H9 (cell line): ENCODE measurements at regions not wholly inside any gene's neighbourhood (a gene's known extent, or its start where the extent isn't known, plus 50 kb on each side); places are given as distances from the start of the nearest gene placed in this dataset.

Experiments used
- DNase-seq: peaks from one replicate; pipeline ENCODE4 v3.0.0-alpha.2; 2017
- H2AFZ ChIP-seq: one replicate; pipeline ENCODE4 v1.6.1; 2013; ENCODE audit warnings: mild to moderate bottlenecking, low read length, control low read depth, moderate library complexity
- H2AK5ac ChIP-seq: 2 replicates; pipeline ENCODE4 v1.6.1; 2013; ENCODE audit warnings: low read length, control low read depth, mixed read lengths; ENCODE audit not compliant: insufficient read length
- H2BK120ac ChIP-seq: one replicate; pipeline ENCODE4 v1.6.1; 2013; ENCODE audit warnings: low read depth, mild to moderate bottlenecking, low read length, control low read depth, inconsistent platforms; ENCODE audit not compliant: poor library complexity, severe bottlenecking
- H2BK12ac ChIP-seq: 2 replicates; pipeline ENCODE4 v1.6.1; 2013; ENCODE audit warnings: low read length, control low read depth, mixed read lengths, low read depth; ENCODE audit not compliant: insufficient read length
- H2BK15ac ChIP-seq: 2 replicates; pipeline ENCODE4 v1.6.1; 2013; ENCODE audit warnings: low read depth, low read length, control low read depth
- H2BK20ac ChIP-seq: one replicate; pipeline ENCODE4 v1.6.1; 2013; ENCODE audit warnings: low read depth, mild to moderate bottlenecking, low read length, control low read depth, inconsistent platforms; ENCODE audit not compliant: poor library complexity, severe bottlenecking
- H2BK5ac ChIP-seq: 2 replicates; pipeline ENCODE4 v1.6.1; 2013; ENCODE audit warnings: low read length, control low read depth, mixed read lengths; ENCODE audit not compliant: insufficient read length
- H3K14ac ChIP-seq: 2 replicates; pipeline ENCODE4 v1.6.1; 2013; ENCODE audit warnings: low read length, control low read depth; ENCODE audit not compliant: insufficient read depth
- H3K18ac ChIP-seq: 2 replicates; pipeline ENCODE4 v1.6.1; 2013; ENCODE audit warnings: low read depth, mild to moderate bottlenecking, mixed read lengths, low read length, control low read depth; ENCODE audit not compliant: insufficient read length
- H3K23ac ChIP-seq: 2 replicates; pipeline ENCODE4 v1.6.1; 2013; ENCODE audit warnings: low read length, control low read depth, mixed read lengths, low read depth; ENCODE audit not compliant: insufficient read length
- H3K23me2 ChIP-seq: 2 replicates; pipeline ENCODE4 v1.6.1; 2013; ENCODE audit warnings: low read depth, mild to moderate bottlenecking, mixed read lengths, low read length, control low read depth; ENCODE audit not compliant: insufficient read length, poor library complexity, severe bottlenecking
- H3K27ac ChIP-seq: 2 replicates; pipeline ENCODE4 v1.5.1; 2013; ENCODE audit warnings: low read length, control low read depth, mixed read lengths, low read depth; ENCODE audit not compliant: insufficient read length
- H3K27me3 ChIP-seq: 2 replicates; pipeline ENCODE4 v1.6.1; 2013; ENCODE audit warnings: low read length, control low read depth, inconsistent platforms; ENCODE audit not compliant: insufficient read depth
- H3K4ac ChIP-seq: 2 replicates; pipeline ENCODE4 v1.6.1; 2013; ENCODE audit warnings: low read depth, mild to moderate bottlenecking, control low read depth, inconsistent platforms, low read length, moderate library complexity
- H3K4me1 ChIP-seq: 2 replicates; pipeline ENCODE4 v1.6.1; 2013; ENCODE audit warnings: low read length, control low read depth, inconsistent platforms; ENCODE audit not compliant: insufficient read depth
- H3K4me2 ChIP-seq: 2 replicates; pipeline ENCODE4 v1.6.1; 2013; ENCODE audit warnings: low read length, control low read depth, mixed read lengths; ENCODE audit not compliant: insufficient read length, insufficient read depth
- H3K56ac ChIP-seq: 2 replicates; pipeline ENCODE4 v1.6.1; 2013; ENCODE audit warnings: low read depth, mild to moderate bottlenecking, mixed read lengths, low read length, control low read depth; ENCODE audit not compliant: insufficient read length
- H3K79me1 ChIP-seq: 2 replicates; pipeline ENCODE4 v1.6.1; 2013; ENCODE audit warnings: low read depth, mild to moderate bottlenecking, moderate library complexity, low read length, control low read depth, inconsistent platforms; ENCODE audit not compliant: insufficient read depth, poor library complexity, severe bottlenecking
- H3K79me2 ChIP-seq: 2 replicates; pipeline ENCODE4 v1.6.1; 2013; ENCODE audit warnings: low read length, control low read depth, inconsistent platforms; ENCODE audit not compliant: insufficient read depth
- H3K9ac ChIP-seq: 2 replicates; pipeline ENCODE4 v1.6.1; 2013; ENCODE audit warnings: low read length, control low read depth, mixed read lengths; ENCODE audit not compliant: insufficient read length; ENCODE audit errors: extremely low read depth
- H3K9me3 ChIP-seq: one replicate; pipeline ENCODE4 v1.6.1; 2013; ENCODE audit warnings: low read depth, low read length, inconsistent platforms; ENCODE audit not compliant: control insufficient read depth
- H3T11ph ChIP-seq: one replicate; pipeline ENCODE4 v1.6.1; 2013; ENCODE audit warnings: mild to moderate bottlenecking, low read length, control low read depth, inconsistent platforms
- H4K20me1 ChIP-seq: one replicate; pipeline ENCODE4 v1.6.1; 2013; ENCODE audit not compliant: control insufficient read depth, insufficient read length, insufficient read depth
- H4K5ac ChIP-seq: 2 replicates; pipeline ENCODE4 v1.6.1; 2013; ENCODE audit warnings: low read depth, mild to moderate bottlenecking, mixed read lengths, low read length, control low read depth; ENCODE audit not compliant: insufficient read length
- H4K8ac ChIP-seq: replicated peaks from 2 replicates; pipeline ENCODE4 v1.6.1; 2013; ENCODE audit warnings: low read length, control low read depth, mixed read lengths, low read depth; ENCODE audit not compliant: insufficient read length
- H4K91ac ChIP-seq: 2 replicates; pipeline ENCODE4 v1.6.1; 2013; ENCODE audit warnings: low read depth, mild to moderate bottlenecking, moderate library complexity, mixed read lengths, low read length, control low read depth; ENCODE audit not compliant: insufficient read length
- H3K27ac Mint-ChIP-seq, 3 experiments: 2 replicates in 2 of 3; 3 replicates in 1 of 3; pipeline ENCODE4 v1.8.0; 2020 to 2021; ENCODE audit warnings: mixed read lengths in 3 of 3, mild to moderate bottlenecking in 1 of 3, moderate library complexity in 1 of 3
- H3K27me3 Mint-ChIP-seq: 2 replicates; pipeline ENCODE4 v1.8.0; 2021; ENCODE audit warnings: low read depth, mild to moderate bottlenecking, moderate library complexity, mixed read lengths
- H3K36me3 Mint-ChIP-seq, 3 experiments: 2 replicates in 2 of 3; 3 replicates in 1 of 3; pipeline ENCODE4 v1.8.0; 2020 to 2021; ENCODE audit warnings: low read depth in 3 of 3, mixed read lengths in 3 of 3; ENCODE audit not compliant: insufficient read depth in 1 of 3
- H3K4me1 Mint-ChIP-seq, 2 experiments: 2 replicates each; pipeline ENCODE4 v1.8.0; 2020; ENCODE audit warnings: mixed read lengths in 2 of 2
- H3K4me3 Mint-ChIP-seq, 2 experiments: 2 replicates in 1 of 2; 3 replicates in 1 of 2; pipeline ENCODE4 v1.8.0; 2020 to 2021; ENCODE audit warnings: mild to moderate bottlenecking in 2 of 2, mixed read lengths in 2 of 2, moderate library complexity in 1 of 2
- H3K9me3 Mint-ChIP-seq, 2 experiments: 2 replicates in 1 of 2; 3 replicates in 1 of 2; pipeline ENCODE4 v1.8.0; 2020; ENCODE audit warnings: mild to moderate bottlenecking in 2 of 2, mixed read lengths in 2 of 2, moderate library complexity in 1 of 2
- WGBS: extraction: QIAGEN DNeasy Blood & Tissue Kit; methylation state at CpG from one replicate; pipeline ENCODE4 v1.1.7; 2013; ENCODE audit warnings: missing lambda C conversion rate, low lambda C conversion rate, mixed read lengths; ENCODE audit not compliant: insufficient read length; ENCODE audit errors: extremely low coverage; 5-methylcytosine and 5-hydroxymethylcytosine counted together
- TF ChIP-seq, protein P1 (sequence below): fragments of 200-600 bp; sonication (generic); conservative IDR thresholded peaks from 3 replicates; pipeline ENCODE4 v1.8.0; 2021; ENCODE audit warnings: antibody characterized with exemption, mild to moderate bottlenecking

DNA sequence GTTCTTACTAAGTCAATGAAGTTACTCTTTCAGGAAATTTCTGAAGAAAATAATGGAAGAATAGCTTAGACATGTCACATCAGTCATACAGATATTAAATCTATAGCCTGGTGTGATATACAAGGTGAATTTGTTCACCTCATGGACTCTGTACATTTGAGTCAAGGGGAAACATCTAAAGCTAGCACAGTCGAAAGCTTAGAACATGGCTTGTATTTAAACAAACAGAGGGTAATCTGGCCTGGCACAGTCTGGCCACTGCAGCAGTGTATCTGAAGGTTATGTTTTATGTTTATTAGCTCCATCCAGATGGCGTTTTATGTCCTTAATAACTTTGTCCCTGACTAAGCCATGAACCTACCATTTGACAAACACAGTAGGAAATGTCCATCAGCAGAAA is 817.3 kb downstream of the SATB2 start:
- no CpG with 5 or more reads among the region's 2 CpGs for WGBS
- no peaks in the 10 kb centered on the region for H3K27me3 ChIP-seq
- peaks cover 4 to 5% of the 10 kb centered on the region in 2 experiments; a peak in 3 of 4 replicates for H3K4me1 Mint-ChIP-seq

More for the DNA sequence above, 817.3 kb downstream of the SATB2 start:
- Histone ChIP-seq H3K23ac (no peak overlapping the region), H3K9me3 (no peaks in the 10 kb centered on the region), H3K23me2 (no peaks in the 10 kb centered on the region), H4K5ac (no peak overlapping the region), H2BK120ac (no peak overlapping the region), H3K9ac (no peak overlapping the region), H3K4me2 (no peak overlapping the region), H4K8ac (no peak overlapping the region), H3K79me1 (no peaks in the 10 kb centered on the region), H3K56ac (no peak overlapping the region), H2BK5ac (no peak overlapping the region), H3K4ac (no peak overlapping the region), H4K20me1 (no peaks in the 10 kb centered on the region), H2BK15ac (no peak overlapping the region), H2BK12ac (no peak overlapping the region), H2AFZ (no peak overlapping the region), H3K14ac (no peak overlapping the region), H3K4me1 (no peaks in the 10 kb centered on the region), H2AK5ac (no peak overlapping the region), H2BK20ac (no peak overlapping the region), H3K27ac (no peak overlapping the region), H3T11ph (no peak overlapping the region), H4K91ac (no peak overlapping the region), H3K18ac (no peak overlapping the region), H3K79me2 (no peaks in the 10 kb centered on the region)
- no peak overlapping the region for H3K4me3 Mint-ChIP-seq
- TF ChIP-seq, protein P1, sequence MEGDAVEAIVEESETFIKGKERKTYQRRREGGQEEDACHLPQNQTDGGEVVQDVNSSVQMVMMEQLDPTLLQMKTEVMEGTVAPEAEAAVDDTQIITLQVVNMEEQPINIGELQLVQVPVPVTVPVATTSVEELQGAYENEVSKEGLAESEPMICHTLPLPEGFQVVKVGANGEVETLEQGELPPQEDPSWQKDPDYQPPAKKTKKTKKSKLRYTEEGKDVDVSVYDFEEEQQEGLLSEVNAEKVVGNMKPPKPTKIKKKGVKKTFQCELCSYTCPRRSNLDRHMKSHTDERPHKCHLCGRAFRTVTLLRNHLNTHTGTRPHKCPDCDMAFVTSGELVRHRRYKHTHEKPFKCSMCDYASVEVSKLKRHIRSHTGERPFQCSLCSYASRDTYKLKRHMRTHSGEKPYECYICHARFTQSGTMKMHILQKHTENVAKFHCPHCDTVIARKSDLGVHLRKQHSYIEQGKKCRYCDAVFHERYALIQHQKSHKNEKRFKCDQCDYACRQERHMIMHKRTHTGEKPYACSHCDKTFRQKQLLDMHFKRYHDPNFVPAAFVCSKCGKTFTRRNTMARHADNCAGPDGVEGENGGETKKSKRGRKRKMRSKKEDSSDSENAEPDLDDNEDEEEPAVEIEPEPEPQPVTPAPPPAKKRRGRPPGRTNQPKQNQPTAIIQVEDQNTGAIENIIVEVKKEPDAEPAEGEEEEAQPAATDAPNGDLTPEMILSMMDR, result no peak
- no peaks in the 10 kb centered on the region for H3K36me3 Mint-ChIP-seq
- H3K9me3 Mint-ChIP-seq, result no peaks in the 10 kb centered on the region
- no peak for DNase-seq
- no peak overlapping the region for H3K27ac Mint-ChIP-seq
- no peaks in the 10 kb centered on the region for H3K27me3 Mint-ChIP-seq
